Retinal pigment epithelial cell (primary cell): ENCODE measurements at regions not wholly inside any gene's neighbourhood (a gene's known extent, or its start where the extent isn't known, plus 50 kb on each side); places are given as distances from the start of the nearest gene placed in this dataset.

Source experiments
- DNase-seq: peaks from one replicate; pipeline ENCODE4 v3.0.0-alpha.2; 2010; ENCODE audit warnings: low read depth
- H3K4me3 ChIP-seq: 2 replicates; pipeline ENCODE4 v1.5.1; 2011; ENCODE audit warnings: mild to moderate bottlenecking, low read length, control low read depth, moderate library complexity
- TF ChIP-seq, protein P1 (sequence below): conservative IDR thresholded peaks from 2 replicates; pipeline ENCODE4 v1.5.1; 2011; ENCODE audit warnings: low read depth, low read length, control low read depth, inconsistent platforms

DNA sequence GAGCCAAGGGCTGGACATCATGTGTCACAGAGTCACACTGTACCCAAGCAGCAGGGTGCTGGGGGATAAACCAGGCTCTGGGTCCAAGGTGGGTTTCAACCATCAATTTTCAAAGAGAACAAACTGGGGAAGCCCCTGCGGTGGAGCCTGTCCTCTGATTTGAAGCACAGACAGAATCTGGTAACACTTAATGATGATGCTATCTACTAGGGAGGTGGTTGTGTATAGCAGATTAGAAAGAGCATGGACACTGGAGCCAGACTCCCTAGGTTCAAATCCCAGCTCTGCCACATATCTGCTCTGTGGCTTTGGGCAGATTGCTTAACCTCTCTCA, 204.9 kb upstream of the ZMIZ1 start:
- H3K4me3 ChIP-seq, result no peak overlapping the region
- TF ChIP-seq, protein P1, sequence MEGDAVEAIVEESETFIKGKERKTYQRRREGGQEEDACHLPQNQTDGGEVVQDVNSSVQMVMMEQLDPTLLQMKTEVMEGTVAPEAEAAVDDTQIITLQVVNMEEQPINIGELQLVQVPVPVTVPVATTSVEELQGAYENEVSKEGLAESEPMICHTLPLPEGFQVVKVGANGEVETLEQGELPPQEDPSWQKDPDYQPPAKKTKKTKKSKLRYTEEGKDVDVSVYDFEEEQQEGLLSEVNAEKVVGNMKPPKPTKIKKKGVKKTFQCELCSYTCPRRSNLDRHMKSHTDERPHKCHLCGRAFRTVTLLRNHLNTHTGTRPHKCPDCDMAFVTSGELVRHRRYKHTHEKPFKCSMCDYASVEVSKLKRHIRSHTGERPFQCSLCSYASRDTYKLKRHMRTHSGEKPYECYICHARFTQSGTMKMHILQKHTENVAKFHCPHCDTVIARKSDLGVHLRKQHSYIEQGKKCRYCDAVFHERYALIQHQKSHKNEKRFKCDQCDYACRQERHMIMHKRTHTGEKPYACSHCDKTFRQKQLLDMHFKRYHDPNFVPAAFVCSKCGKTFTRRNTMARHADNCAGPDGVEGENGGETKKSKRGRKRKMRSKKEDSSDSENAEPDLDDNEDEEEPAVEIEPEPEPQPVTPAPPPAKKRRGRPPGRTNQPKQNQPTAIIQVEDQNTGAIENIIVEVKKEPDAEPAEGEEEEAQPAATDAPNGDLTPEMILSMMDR, result no peak
- DNase-seq, result no peak

DNA sequence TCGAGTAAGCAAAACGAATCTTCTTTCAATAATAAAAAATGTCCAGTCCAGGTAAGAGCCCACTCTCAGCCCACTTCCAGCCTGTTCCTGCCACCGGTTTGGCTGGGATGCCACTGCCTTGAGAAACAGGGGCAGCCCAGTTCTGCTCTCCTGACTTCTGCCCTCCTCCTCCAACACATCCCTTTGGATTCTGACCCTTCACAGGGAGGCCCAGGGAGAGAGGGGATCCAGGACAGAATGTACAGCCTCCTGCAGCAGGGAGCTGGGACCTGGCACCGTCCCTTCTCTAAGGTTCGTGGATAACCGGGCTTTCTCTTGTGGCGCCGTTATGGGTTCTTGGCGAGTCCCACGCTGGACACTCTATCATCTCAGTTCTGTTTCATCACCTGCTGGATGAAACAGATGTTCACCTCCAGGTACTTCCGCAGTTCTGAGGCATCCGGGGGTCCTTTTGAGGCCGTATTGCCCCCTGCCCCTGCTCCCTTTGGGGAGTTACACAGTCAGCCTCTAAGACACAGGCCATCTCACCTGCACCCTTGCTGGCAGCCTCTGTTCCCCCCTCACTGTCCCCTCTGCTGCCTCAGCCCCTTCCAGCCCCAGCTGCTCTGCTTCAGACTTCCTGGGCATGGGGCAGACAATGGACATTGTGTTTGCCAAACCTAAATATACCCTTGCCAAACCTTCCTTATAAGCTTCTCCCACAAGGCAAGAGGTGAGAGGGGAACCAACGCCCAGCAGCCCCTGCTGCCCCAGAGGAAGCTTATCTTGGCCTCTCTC, 203.8 kb upstream of the ZMIZ1 start:
- TF ChIP-seq, protein P1, result no peak
- no peak for DNase-seq

DNA sequence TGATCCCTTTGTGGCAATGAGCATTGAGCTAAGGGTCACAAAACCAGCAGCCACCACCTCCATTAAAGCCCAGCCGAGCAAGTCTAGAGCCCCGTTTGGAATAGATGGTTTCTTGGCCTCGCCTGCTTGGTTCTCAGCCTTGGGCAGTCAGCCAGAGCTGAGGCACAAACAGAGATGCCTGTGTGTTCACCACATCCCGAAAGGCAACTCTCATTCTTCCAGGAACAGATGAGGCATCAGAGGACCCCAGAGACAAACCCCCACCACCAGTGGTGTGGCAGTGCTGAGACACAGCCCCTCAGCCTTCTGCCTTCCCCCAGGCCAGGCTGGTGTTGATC, 203.3 kb upstream of the ZMIZ1 start:
- DNase-seq, result no peak
- H3K4me3 ChIP-seq, result no peak overlapping the region
- TF ChIP-seq, protein P1, result no peak

More for the DNA sequence above, 203.8 kb upstream of the ZMIZ1 start:
- H3K4me3 ChIP-seq, result no peak overlapping the region

DNA sequence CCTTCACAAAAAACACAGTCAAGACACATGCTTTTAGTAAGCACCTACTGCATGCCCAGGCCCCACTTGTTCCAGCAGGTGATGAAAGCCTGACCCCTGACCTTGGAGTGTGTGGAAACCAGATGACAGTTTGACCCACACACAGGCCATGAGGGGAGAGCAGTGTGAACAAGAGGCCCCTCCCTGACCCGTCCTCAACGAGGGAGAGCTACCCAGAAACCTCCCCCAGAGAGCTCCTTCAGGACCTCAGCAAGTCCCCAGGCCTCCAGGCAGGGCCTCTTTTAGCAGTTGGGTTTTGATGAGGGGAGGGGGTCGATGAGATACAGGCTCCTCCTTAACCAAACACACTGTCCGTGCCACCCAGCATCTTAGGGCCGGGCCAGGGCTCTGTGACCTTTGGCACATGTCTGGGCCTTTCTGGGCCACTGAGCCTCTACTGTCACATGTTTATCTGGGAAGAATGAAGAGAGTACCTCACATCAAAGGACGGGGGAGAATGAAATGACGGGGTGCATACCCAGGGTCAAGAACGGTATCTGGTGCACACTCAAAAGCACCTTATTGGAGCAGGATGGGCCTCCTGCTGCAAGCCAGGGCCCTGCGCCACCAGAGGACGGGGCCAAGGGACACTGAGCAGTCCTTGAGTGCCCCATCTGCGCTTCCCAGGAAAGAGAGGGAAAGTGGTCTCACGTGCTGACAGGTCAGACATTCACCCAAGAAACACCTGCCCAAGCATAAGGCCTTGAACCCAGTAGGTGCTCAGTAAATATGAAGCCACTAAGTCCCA, 202.6 kb upstream of the ZMIZ1 start:
- TF ChIP-seq, protein P1, result no peak
- no peak overlapping the region for H3K4me3 ChIP-seq
- DNase-seq, result no peak

DNA sequence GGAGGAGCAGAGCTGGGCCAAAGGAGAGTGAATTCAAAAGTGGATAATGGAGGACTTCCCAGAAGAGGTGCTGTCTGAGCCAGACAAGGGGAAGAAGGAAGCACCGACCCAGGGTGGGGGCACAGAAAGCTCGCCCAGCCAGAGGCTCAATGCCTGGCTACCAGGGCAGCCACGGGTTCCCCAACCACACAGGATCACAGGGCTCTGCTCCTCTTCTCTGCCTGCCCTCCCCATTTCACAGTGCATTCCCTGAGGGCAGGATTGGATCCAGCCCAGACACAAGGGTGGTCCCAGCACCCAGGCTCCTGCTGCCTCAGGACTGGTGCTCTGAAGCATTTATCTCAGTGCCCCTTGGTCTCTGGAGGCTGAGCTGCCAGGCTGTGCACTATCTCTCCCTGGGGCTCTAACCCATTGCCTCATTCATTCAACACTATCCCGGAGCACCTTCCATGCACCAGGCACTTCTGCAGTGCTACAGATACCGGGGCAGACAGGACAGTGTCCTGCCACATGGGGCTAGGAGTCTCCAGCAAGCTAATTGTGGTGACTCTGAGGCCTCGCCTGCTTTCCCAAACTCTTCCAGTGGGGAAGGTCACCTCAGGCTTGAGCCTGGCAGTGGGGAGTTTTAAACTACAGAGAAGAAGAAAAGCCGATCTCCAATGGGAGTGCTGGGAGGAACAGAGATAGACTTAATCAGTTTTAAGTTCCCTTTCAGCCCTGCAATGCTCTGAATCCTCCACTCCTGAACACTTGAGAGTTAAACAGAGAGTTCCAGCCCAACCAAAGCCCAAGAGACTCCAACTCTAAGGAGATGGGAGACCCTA, 201.8 kb upstream of the ZMIZ1 start:
- TF ChIP-seq, protein P1, result no peak
- DNase-seq, result no peak
- H3K4me3 ChIP-seq, result no peak overlapping the region

DNA sequence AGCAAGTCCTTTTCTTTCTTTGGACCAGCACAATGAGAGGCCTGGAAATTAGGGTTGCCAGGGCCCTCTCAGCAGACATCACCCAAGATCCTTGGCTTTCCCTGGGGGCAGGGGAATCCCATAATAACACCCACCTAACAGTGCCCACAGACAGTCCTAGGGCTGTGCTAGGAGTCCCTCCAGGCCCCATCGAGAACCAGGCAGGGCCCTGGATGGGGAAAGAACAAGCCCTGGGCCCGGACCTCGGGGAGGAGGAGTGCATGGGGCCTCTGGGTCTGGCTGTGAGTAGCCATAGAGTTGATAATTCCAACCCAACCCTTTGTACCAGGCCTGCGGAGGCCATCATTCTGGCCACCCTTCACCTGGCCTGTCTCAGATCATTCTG, 201.2 kb upstream of the ZMIZ1 start:
- DNase-seq, result no peak
- TF ChIP-seq, protein P1, result no peak
- no peak overlapping the region for H3K4me3 ChIP-seq
